Breast epithelium (tissue), 3 donors: ENCODE measurements at regions not wholly inside any gene's neighbourhood (a gene's known extent, or its start where the extent isn't known, plus 50 kb on each side); places are given as distances from the start of the nearest gene placed in this dataset.

ENCODE experiments used
- CTCF ChIP-seq, 3 donors: fragments of 450-650 bp; IDR thresholded peaks; one replicate each; pipeline ENCODE4 v1.5.1; 2016 to 2017; ENCODE audit warnings: antibody characterized with exemption in 3 of 3, mild to moderate bottlenecking in 3 of 3, moderate library complexity in 3 of 3
- POLR2A ChIP-seq: fragments of 450-650 bp; IDR thresholded peaks from one replicate; pipeline ENCODE4 v1.6.1; 2016; ENCODE audit warnings: antibody characterized with exemption, mild to moderate bottlenecking, moderate library complexity
- POLR2AphosphoS5 ChIP-seq, 3 donors: sonication (generic); formaldehyde crosslinking; IDR thresholded peaks; one replicate each; pipeline ENCODE4 v1.6.1; 2017; ENCODE audit warnings: antibody characterized with exemption in 3 of 3

- TF ChIP-seq POLR2AphosphoS5 (IDR thresholded peaks at IDR 0.05): no peak
- no peak for TF ChIP-seq POLR2A
- TF ChIP-seq CTCF (IDR thresholded peaks at IDR 0.05): no peak
Measured at GRCh38 chr10:128804411-128804810, 662.6 kb upstream of the MGMT start.
